CD4-positive, alpha-beta T cell treated with Interleukin-15 for 4 hours (primary cell): ENCODE measurements at regions not wholly inside any gene's neighbourhood (a gene's known extent, or its start where the extent isn't known, plus 50 kb on each side); places are given as distances from the start of the nearest gene placed in this dataset.

Experiments used
- DNase-seq: peaks from one replicate; pipeline ENCODE4 v3.0.0-alpha.2; 2020; ENCODE audit warnings: low spot score

DNA sequence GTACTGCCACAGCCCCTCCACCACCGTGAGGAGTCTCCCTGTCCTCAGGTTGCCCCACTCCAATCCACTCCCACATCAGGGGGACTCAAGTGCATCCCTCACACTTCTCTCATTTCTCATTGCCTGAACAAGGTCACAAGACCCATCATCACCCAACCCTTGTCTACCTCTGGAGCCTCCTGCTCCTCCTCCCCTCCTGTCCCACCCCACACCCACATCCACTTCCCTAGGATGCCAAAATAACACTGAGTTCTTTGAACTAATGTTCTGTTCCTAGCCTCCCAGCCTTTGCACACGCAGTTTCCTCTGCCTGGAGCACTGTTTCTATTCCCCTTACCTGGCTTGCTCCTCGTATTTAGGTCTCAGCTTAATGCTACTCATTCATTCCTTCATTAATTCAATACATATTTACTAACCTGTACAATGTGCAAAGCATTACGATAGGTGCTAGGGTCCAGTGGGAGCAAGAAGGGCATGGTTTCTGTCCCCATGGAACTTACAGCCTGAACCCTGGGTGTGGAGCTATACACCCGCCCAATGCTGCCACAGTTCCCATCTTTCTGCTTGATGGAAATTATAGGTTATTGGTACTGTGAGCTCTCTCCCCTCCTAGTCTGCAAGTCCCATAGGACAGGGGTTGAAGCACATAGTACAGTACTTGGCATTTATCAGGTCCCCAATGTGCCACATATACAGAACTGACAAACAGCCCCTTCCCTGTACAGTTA is 96.1 kb upstream of the GRIK3 start:
- DNase-seq, result no peak

DNA sequence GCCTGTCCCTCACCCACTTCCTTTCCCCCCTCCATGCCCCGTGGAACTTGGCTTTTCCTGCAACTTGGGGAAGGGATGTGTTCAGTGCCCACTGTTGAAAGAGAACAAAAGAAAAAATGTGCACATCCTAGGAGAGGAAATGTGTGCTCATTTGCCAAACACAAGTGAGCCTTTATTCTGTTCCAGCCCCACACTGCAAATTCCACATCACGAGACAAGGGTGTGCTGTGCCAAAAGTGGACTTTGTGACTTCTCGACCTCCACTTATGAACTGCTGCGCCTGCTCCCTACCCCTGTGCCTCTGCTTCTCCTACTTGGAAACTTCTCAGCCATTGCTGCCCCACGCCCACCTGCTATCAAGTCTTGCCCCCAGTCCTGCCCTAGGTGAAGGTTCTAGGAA is 97.0 kb upstream of the GRIK3 start:
- DNase-seq, result no peak

DNA sequence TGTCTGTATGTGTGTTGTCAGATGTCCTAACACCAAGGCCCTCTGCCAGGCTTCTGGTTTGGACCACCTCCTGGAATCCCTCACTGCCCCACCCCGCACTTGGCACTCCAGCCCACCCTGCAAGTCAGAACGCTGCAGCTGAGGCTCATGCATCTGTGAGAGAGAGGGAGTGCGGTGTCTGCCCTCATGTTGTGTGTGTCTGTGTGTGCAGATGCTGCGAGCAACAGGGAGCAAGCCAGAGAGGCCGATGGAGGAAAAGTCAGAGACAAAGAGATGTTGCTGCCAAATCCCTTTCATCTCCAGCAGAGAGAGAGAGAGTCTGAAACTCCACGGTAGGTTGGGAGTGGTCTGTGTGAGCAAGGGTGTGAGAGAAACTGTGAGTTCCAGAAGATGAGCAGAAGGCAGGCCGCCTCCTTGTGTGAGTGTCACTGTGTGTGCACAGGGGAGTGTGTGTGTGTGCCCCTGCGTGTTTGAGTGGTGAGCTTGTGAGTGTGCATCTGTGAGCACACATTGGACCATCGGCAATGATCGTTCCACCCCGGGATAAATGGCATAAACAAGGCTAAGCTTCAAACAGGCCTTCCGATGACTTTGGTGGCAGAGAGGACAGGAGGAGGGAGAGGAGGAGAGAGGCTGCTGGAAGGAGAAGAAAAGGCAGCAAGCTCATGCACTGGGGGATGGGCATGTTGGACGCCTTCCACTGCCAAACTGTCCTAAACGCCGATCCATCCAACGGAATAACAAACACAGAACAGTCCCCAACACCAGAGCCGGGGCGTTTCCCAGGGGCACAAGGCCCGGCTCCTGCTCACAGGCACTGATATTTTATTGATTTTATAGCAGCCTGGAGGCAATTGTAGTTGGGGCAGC is 99.2 kb upstream of the GRIK3 start:
- no peak for DNase-seq

DNA sequence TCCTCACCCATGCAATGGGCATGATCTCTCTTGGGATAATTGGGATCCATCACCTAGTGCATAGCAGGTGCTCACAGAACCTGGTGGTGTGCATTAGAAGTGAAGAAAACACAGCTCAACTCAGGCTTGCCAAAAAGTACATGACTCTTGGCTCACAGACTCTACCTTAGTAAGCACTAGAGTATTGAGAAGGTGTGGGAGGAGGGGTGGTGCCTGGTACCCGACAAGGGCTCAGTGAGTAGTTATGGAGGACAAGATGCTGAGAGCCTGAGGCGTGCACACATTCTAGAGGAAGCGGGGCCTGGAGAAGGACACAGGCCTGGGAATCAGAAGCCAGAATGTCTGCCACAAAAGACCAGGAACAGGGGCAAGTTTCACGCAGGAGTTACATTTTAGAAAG is 100.3 kb upstream of the GRIK3 start:
- no peak for DNase-seq

DNA sequence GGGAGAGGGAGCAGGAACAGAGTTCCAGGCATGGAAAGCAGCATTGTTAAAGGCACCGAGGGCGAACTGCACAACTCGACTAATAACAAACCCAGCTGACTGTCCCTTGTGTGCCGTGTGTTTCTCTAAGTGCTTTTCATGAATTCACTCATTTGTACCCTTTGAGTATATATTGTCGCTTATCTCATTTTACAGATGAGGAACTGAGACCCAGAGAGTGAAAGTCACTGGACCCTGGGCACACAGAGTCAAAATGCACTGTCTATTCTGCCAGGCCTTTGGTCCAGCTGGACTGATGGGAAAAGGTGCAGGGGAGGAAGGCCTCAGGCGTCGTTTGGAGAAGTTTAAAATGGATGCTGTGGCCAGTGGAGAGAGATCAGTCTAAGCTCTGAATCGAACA is 100.7 kb upstream of the GRIK3 start:
- no peak for DNase-seq

DNA sequence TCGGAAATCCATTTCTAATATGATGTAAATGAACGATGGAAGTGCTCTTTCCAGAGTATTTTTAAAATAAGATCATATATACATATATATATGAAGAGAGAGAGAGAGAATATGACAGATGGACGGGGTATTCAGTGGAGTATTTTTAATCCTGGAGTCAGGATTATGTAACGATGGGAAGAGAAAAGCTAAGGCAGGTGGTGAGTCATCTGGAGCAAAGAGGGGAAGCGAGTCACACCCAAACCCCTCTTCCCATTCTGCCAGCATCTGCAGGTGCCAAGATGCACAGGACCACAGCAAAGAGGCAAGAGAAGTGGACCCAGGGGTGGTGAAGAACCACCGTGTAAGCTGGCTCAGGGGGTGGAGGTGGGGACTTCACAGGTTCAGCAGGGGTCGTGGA is 102.7 kb upstream of the GRIK3 start:
- no peak for DNase-seq

DNA sequence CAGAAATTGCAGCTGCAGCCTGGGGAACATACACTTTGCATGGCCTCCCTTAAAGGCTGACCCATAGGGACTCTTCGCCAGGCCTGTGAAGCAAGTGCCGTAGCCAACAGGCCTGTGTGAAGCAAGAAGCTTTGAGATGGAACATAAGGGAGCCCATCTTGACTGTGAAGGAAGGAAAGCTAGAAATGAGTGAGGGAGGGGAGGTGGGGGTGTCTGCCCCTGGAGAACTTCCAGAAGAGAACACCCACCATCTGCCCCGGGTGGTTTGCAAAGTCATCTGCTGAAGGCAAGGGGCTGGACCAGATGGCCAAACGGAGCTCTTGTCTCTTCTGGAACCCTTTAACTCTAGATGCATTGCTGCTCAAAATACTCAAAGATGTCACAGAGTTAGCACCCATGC is 103.3 kb upstream of the GRIK3 start:
- DNase-seq, result no peak

DNA sequence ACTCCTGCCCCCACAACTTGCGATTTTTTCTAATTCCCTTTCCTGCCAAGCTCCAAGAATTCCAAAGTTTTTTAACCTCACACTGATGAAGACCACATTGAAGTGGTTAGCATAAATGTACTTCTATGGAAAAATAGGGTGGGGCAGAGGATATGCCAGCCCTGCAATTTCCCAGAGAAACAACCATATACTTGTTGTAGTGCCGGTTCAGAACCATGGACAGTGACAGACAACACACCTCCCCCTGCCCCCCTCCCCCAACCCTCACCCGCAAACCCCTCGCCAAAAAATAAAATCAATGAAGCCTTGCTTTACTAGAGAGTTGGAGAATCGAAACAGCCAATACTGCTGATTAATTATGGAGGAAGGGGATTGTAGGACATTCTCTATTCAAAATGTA is 109.5 kb upstream of the GRIK3 start:
- DNase-seq, result no peak

DNA sequence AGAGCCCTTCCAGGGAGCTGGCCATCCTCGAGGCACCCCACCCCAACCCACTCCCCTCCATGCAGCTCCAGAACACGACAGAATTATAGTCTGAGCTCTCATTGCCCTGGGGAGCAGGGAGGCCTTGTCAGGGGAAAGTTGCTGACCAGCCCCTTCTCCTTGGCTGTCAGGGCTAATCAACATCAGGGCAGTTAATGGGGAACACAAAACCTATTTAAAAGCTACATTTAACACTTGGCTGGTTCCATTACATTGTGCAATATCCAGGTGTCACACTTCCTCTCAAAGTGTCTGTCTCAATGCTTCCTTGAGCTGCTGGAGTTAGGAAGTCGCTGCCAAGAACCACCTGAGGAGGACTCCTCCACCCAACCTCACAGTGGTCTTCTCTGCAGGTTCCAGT is 111.8 kb upstream of the GRIK3 start:
- no peak for DNase-seq

DNA sequence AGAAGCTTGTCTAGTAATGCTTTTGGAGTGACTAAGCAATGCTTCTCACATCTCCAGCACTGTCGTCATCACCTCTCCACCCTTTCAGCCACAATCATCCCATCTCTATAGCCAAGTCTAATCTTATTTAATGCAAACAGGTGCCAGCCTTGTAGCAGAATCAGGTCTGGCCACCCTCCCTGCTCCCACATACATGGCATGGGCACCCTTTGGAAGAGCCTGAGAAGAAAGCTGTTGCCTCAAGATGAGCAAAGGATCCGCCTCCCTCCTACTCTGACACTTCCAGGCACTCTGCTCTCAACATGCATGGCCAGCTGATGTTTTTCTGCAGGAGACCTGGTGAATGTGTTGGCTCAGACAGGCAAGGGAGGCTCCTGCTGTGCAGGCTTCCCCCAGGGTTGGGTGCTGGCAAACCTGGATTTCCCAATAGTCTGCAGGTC is 113.1 kb upstream of the GRIK3 start:
- no peak for DNase-seq

DNA sequence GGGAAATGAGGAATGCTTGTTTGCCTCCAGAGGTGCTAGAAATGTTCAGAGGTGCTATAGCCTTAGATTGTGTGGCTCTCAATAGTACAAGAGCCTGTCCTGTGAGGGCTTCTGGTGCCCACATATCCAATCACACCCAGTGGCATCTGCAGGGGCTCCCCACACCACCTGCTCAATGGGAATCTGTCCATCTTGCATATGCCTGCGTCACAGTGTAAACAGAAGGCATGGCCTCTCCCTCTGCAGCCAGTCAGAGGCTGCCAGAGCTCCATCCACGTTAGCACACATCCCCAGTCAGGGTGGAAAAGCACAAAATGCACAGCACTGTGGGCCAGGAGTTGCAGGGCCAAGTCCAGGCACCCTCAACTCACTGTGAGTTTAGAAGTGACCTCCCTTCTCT is 113.6 kb upstream of the GRIK3 start:
- no peak for DNase-seq

DNA sequence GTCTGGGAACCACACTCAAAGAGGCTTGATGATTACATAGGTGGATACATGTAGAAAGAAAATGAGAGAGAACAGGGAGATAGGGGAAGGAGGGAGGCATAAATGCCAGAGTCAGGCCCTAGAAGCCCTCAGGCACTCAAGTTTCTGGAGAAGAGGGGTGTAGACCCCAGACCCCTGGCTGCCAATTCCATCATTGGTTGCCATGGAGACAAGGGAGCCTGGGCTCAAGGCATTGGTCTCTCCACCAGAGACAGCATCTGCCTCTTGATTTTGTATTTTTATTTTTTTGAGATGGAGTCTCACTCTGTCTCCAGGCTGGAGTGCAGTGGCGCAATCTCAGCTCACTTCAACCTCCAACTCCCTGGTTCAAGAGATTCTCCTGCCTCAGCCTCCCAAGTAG is 114.3 kb upstream of the GRIK3 start:
- no peak for DNase-seq

DNA sequence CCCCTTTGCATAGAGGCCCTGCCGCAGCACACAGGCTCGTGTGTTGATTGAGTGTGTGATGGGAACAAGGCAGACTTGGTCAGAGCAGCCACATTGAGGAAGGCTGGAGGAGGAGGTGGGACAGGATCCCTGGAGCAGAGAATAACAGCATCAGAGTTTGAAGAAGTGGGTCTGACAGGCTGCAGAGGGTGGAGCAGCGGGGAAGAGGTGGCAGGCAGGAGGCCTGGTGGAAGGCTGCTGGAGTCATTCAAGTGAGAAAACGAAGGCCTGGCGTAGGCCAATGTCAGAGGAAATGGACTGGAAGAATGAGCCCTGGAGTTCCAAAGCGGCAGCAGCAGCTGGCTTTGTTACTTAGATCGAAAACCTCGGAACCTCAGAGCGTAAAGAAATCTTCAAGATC is 115.0 kb upstream of the GRIK3 start:
- DNase-seq, result no peak

DNA sequence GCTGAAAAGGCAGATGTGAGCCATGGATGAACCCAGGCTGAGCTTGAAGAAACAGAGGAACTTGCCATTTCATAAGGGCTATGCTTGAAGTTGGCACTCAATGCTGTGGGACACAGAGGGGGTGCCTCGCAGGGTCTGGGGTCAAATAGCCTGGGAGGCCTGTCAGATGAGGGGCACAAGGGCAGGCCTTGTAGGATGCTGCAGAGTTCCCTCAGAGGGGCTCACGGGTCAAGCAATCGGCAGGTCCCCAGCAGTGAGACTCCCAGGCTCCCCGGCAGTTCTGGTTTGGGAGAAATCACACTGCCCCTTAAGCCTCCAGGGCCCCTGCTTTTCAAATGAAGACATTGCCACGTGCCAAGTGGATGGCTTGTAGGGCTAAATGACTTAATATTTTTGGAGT is 116.7 kb upstream of the GRIK3 start:
- no peak for DNase-seq

DNA sequence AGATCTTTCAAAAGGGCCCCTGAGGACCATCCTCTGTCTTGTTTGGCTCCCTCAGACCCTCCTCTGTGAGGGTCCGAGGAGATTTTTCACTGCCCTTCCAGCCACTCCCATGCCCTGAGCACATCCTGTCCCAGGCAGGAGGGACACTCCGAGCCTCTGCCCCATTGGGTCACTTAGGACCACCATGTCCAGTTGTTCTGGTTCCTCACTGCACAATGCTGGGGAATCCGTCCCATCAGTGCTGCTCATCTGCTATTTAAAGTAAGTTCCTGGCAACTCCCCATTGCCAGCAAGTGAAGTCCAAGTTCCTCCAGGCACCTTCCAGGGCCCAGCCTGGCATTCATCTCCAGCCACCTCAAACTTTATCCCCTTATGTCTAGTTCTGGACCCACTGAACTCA is 117.5 kb upstream of the GRIK3 start:
- DNase-seq, result no peak

DNA sequence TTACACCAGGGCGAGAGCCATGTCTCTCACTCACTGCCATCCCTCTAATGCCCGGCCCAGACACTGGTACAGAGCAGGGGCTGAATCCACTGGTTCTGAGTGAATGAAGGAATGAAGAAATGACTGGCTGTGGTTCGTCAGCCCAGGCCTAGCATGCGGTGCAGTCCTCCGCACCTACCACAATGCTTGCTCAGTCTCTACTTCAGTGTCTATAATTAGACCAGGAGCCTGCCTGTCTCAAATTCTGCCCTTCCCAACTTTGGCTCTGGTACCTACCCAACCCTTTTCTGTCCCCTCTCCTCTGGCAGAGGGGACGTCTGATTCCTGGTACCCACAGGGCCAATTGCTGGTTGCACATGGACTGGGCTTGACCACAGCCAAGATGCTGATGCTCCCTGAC is 118.2 kb upstream of the GRIK3 start:
- DNase-seq, result no peak

DNA sequence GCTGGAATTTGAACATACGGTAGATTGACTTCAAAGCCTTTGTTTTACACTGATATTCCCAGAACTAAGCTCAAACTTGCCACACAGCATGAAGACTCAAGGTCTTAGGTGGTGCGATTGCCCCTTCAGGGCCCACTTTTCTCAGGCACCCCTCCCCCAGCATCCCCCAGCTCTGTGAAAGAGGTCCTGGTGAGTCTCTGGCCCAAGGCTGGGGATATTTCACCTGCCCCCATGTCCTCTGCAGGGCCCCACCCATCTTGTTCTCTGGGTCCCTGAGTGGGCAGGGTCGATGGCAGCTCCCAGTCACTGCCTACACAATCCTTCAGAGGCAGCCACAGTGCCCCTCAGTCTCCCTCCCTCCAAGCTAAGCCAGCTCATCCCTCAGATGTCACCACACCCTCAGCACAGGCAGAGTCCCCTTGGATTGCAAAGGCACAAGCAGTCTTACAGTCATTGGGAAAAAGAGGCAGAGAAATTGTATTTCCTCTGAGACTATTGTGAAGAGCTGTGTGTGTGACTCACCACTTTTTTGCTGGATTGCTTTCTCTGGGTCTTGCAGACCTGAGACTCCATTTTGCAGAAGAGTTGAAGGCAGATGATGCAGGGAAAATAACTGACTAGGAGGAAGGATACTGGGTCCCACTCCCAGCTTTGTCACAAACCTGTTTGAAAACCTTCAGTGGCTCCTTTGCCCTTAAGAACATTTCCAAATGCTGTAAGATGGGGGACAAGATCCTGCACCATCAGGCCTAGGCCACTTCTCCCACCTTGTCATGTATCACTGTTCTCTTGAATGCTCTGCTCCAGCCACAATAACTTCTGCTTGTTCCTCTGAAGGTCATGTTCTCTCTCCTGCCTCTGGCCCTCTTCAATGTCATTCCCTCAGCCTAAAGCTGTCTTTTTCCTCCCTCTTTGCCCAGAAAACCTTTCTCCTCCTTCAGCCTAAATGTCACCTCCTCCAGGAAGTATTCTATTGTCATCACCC is 119.1 kb upstream of the GRIK3 start:
- DNase-seq, result no peak

DNA sequence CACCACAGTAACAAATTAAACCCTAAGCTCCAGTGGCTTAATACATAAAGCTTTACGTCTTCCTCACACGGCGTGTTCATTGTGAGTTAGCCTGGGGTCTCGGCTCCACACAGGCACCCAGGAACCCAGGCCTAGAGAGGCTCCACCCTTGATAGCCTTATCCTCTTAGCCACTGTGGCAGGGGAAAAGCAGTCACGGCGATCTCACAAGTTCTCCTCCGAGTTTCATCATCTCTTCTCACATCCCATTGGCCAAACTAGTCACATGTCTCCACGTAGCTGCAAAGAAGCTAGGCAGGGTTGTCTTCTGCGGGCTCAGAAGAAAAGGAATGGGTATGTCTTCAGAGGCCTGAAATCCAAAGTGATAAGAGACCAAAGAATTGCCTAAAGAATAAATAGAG is 122.3 kb upstream of the GRIK3 start:
- no peak for DNase-seq

DNA sequence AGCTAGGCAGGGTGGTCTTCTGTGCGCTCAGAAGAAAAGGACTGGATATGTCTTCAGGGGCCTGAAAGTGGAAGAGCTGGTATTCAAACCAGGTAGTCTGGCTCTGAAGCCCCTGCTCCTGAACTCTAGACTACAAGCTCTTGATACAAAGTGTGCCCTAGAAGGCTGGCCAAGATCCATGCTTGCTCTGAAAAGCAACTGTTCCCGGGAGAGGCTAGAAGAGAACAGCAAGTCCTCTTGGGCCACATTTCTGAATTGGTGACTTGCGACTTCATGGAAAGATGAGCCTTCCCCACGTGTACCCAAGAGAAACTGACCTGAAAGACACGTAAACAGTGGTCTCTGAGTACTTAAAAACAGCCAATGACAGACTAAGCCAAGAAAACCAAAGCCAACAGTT is 123.3 kb upstream of the GRIK3 start:
- no peak for DNase-seq

DNA sequence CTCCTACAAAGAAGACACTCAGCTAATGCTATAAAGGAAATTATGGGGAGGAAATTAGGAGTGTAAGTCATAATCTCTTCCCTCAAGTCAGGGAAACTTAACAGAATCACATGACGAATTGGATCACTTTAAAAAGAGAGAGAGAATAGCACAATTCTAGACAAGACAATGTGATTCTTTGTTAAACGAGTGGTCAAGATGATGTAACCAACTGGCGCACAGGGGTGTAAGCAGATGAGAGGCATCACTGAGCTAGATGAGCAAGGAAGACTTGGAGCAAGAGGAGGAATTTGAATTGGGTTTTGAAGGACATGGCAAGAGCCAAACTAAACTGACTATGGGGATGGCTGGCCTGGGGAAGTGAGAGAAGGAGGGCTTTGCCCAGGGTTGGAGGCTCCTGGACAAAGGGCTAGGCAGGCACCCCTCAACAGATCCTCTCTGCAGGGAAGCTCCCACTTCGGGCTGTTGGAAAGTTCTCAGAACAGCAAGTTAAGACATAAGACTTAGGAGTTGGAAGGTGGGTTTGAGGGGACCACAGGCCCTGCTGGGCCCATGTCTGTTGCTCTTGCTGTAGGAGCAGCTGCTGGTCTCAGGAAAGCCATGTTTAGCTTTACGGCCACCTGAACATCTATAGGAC is 123.9 kb upstream of the GRIK3 start:
- no peak for DNase-seq

DNA sequence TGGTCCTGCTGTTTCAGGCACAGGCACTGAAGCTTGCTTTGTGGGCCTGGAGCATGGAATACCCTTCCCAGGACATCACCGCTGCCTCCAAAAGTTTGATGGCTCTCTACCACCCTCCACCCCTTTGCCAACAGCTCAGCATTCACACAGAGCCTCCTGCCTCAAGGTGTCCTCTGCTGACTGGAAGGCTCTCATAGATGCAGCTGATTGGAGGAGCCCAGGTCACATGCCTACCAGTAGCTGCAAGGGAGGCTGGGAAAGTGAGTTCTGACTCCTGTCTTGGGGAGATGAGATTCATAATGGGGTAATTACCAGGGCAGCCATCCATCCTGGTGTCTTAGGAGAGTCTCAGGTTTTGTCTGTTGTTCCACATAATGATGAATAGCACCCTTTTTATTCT is 124.8 kb upstream of the GRIK3 start:
- no peak for DNase-seq

DNA sequence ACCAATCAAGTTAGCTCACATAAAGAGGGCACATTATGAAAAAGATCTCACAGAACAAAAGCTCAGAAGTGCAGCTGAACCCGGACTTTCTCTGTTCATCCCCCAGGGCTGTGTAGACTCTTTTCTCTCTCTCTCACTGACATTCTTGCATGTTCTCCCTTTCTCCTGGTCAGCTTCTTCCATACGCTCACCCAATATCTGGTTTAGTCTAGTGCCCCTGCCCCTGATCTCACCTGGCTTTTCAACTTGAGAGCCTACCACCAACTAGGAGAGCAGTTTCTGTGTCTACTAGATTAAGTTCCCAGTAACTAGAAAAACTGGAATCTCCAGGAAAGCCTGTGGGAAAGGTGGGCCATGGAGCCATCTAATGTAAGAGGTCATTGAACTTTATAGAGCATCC is 126.9 kb upstream of the GRIK3 start:
- DNase-seq, result no peak
